Cardiac fibroblast (primary cell): ENCODE measurements at regions not wholly inside any gene's neighbourhood (a gene's known extent, or its start where the extent isn't known, plus 50 kb on each side); places are given as distances from the start of the nearest gene placed in this dataset.

Experiments
- DNase-seq, 2 donors: peaks; one replicate each; pipeline versions ENCODE4 v3.0.0 to v3.0.0-alpha.2; 2010; ENCODE audit warnings: low read depth in 2 of 2
- H3K4me3 ChIP-seq, 2 donors: replicated peaks in 1 of 2; 1 replicate in 1 of 2; 2 replicates in 1 of 2; pipeline ENCODE4 v1.5.1; 2011; ENCODE audit warnings: low read depth in 2 of 2, low read length in 2 of 2, mild to moderate bottlenecking in 2 of 2, moderate library complexity in 1 of 2
- CTCF ChIP-seq: IDR thresholded peaks from one replicate; pipeline ENCODE4 v1.5.1; 2011; ENCODE audit warnings: low read depth, mild to moderate bottlenecking, low read length, inconsistent platforms

GRCh38 chr7:31398815-31399214 is 58.3 kb upstream of the NEUROD6 start:
- DNase-seq: no peak
- no peak overlapping the region for H3K4me3 ChIP-seq
- no peak for TF ChIP-seq CTCF

- TF ChIP-seq CTCF: no peak
Measured at GRCh38 chr7:31407178-31407676, 66.7 kb upstream of the NEUROD6 start.

GRCh38 chr7:31408140-31408729 is 67.7 kb upstream of the NEUROD6 start:
- TF ChIP-seq CTCF: no peak
- no peak overlapping the region for H3K4me3 ChIP-seq
- peak; percentile 25 to 47 for DNase-seq

More at GRCh38 chr7:31407178-31407676, 66.7 kb upstream of the NEUROD6 start:
- H3K4me3 ChIP-seq: no peak overlapping the region
- no peak for DNase-seq

- no peak for DNase-seq
- TF ChIP-seq CTCF: no peak
- no peak overlapping the region for H3K4me3 ChIP-seq
Measured at GRCh38 chr7:31410265-31410664, 69.7 kb upstream of the NEUROD6 start.

GRCh38 chr7:31411416-31411815 is 70.9 kb upstream of the NEUROD6 start:
- H3K4me3 ChIP-seq: no peak overlapping the region
- DNase-seq: no peak
- no peak for TF ChIP-seq CTCF

GRCh38 chr7:31413766-31414165 is 73.2 kb upstream of the NEUROD6 start:
- TF ChIP-seq CTCF: no peak
- H3K4me3 ChIP-seq: no peak overlapping the region
- DNase-seq: no peak

GRCh38 chr7:31416381-31416870 is 75.9 kb upstream of the NEUROD6 start:
- no peak for DNase-seq
- H3K4me3 ChIP-seq: no peak overlapping the region
- no peak for TF ChIP-seq CTCF
